Hepatocyte (in vitro differentiated cells): ENCODE measurements at regions not wholly inside any gene's neighbourhood (a gene's known extent, or its start where the extent isn't known, plus 50 kb on each side); places are given as distances from the start of the nearest gene placed in this dataset.
"Not testable (repeated sequence)": the region's sequence is repeated elsewhere in the genome, so short reads cannot be mapped to it uniquely, and the experiment has no call there.

Source experiments
- DNase-seq: peaks from one replicate; pipeline ENCODE4 v3.0.0-alpha.2; 2016; ENCODE audit warnings: low spot score
- H2AFZ ChIP-seq: fragments of 200-600 bp; sonication (generic); 2 replicates; pipeline ENCODE4 v1.6.0; 2016; ENCODE audit warnings: antibody characterized with exemption, mild to moderate bottlenecking
- H3K27ac ChIP-seq: fragments of 200-600 bp; sonication (generic); 2 replicates; pipeline ENCODE4 v1.5.1; 2016; ENCODE audit warnings: mild to moderate bottlenecking
- H3K27me3 ChIP-seq: fragments of 200-600 bp; sonication (generic); 2 replicates; pipeline ENCODE4 v1.6.1; 2016
- H3K36me3 ChIP-seq: fragments of 200-600 bp; sonication (generic); replicated peaks from 2 replicates; pipeline ENCODE4 v1.5.1; 2016; ENCODE audit warnings: low read depth; ENCODE audit not compliant: insufficient read depth
- H3K4me1 ChIP-seq: fragments of 200-600 bp; sonication (generic); 2 replicates; pipeline ENCODE4 v1.5.1; 2016; ENCODE audit warnings: mild to moderate bottlenecking, moderate library complexity; ENCODE audit not compliant: insufficient read depth
- H3K4me2 ChIP-seq: fragments of 200-600 bp; sonication (generic); 2 replicates; pipeline ENCODE4 v1.6.0; 2016
- H3K4me3 ChIP-seq: fragments of 200-600 bp; sonication (generic); 2 replicates; pipeline ENCODE4 v1.5.1; 2016; ENCODE audit warnings: mild to moderate bottlenecking
- H3K79me2 ChIP-seq: fragments of 200-600 bp; sonication (generic); 2 replicates; pipeline ENCODE4 v1.6.0; 2017; ENCODE audit warnings: mild to moderate bottlenecking
- H3K9me2 ChIP-seq: fragments of 200-600 bp; sonication (generic); replicated peaks from 2 replicates; pipeline ENCODE4 v1.6.0; 2017; ENCODE audit warnings: mild to moderate bottlenecking; ENCODE audit not compliant: insufficient read depth
- H3K9me3 ChIP-seq: fragments of 200-600 bp; sonication (generic); 2 replicates; pipeline ENCODE4 v1.5.1; 2016; ENCODE audit warnings: low read depth, mild to moderate bottlenecking
- H4K20me1 ChIP-seq: fragments of 200-600 bp; sonication (generic); 2 replicates; pipeline ENCODE4 v1.6.0; 2016; ENCODE audit warnings: mild to moderate bottlenecking; ENCODE audit not compliant: insufficient read depth, poor library complexity, severe bottlenecking
- EZH2 ChIP-seq: fragments of 200-600 bp; sonication (generic); IDR thresholded peaks from 2 replicates; pipeline ENCODE4 v1.6.1; 2016; ENCODE audit warnings: antibody characterized with exemption, mild to moderate bottlenecking, borderline replicate concordance
- EZH2phosphoT487 ChIP-seq: fragments of 200-600 bp; sonication (generic); IDR thresholded peaks from one replicate; pipeline ENCODE4 v1.6.1; 2018; ENCODE audit warnings: antibody characterized with exemption, mild to moderate bottlenecking, low read depth, moderate library complexity; ENCODE audit not compliant: unreplicated experiment, severe bottlenecking
- WGBS: methylation state at CpG from one replicate; pipeline ENCODE4 v1.1.6; 2016; ENCODE audit warnings: low lambda C conversion rate; ENCODE audit errors: missing lambda C conversion rate; 5-methylcytosine and 5-hydroxymethylcytosine counted together
- TF ChIP-seq, protein P1 (sequence below): fragments of 200-600 bp; sonication (generic); IDR thresholded peaks from 2 replicates; pipeline ENCODE4 v1.5.1; 2016; ENCODE audit warnings: antibody characterized with exemption, mild to moderate bottlenecking; ENCODE audit not compliant: poor library complexity

DNA sequence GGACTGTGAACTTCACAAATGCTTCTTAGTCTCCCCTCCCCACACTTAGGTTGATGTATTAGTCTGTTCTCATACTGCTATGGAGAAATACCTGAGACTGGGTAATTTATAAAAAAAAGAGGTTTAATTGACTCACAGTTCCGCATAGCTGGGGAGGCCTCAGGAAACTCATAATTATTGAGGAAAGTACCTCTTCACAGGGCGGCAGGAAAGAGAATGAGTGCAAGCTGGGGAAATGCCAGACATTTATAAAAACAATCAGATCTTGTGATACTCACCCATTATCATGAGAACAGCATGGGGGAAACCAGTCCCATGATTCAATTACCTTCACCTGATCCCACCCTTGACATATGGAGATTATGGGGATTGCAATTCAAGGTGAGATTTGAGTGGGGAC lies 178.8 kb downstream of the SLC38A4 start:
- no peaks in the 10 kb centered on the region for H3K27me3 ChIP-seq
- H3K4me3 ChIP-seq, result no peak overlapping the region
- no peak overlapping the region for H2AFZ ChIP-seq
- no peaks in the 10 kb centered on the region for H3K9me2 ChIP-seq
- no peaks in the 10 kb centered on the region for H3K4me1 ChIP-seq
- H3K9me3 ChIP-seq, result no peaks in the 10 kb centered on the region
- no peaks in the 10 kb centered on the region for H4K20me1 ChIP-seq
- WGBS, result 86% methylated on average over 2 of the region's 2 CpGs
- no peak overlapping the region for H3K27ac ChIP-seq
- no peaks in the 10 kb centered on the region for H3K36me3 ChIP-seq
- no peak for DNase-seq
- TF ChIP-seq EZH2phosphoT487 (no peak), EZH2 (no peak)
- TF ChIP-seq, protein P1, sequence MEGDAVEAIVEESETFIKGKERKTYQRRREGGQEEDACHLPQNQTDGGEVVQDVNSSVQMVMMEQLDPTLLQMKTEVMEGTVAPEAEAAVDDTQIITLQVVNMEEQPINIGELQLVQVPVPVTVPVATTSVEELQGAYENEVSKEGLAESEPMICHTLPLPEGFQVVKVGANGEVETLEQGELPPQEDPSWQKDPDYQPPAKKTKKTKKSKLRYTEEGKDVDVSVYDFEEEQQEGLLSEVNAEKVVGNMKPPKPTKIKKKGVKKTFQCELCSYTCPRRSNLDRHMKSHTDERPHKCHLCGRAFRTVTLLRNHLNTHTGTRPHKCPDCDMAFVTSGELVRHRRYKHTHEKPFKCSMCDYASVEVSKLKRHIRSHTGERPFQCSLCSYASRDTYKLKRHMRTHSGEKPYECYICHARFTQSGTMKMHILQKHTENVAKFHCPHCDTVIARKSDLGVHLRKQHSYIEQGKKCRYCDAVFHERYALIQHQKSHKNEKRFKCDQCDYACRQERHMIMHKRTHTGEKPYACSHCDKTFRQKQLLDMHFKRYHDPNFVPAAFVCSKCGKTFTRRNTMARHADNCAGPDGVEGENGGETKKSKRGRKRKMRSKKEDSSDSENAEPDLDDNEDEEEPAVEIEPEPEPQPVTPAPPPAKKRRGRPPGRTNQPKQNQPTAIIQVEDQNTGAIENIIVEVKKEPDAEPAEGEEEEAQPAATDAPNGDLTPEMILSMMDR, result no peak
- no peak overlapping the region for H3K4me2 ChIP-seq
- H3K79me2 ChIP-seq, result no peaks in the 10 kb centered on the region

DNA sequence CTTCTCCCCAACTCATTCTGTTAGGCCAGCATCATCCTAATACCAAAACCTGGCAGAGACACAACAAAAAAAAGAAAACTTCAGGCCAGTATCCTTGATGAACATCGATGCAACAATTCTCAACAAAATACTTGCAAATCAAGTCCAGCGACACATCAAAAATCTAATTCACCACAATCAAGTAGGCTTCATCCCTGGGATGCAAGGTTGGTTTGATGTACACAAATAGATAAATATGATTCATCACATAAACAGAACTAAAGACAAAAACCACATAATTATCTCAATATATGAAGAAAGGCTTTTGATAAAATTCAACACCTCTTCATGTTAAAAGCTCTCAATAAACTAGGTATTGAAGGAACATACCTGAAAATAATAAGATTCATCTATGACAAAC lies 184.1 kb downstream of the SLC38A4 start:
- H2AFZ ChIP-seq, H3K27ac ChIP-seq, H3K36me3 ChIP-seq, H3K79me2 ChIP-seq, H3K4me1 ChIP-seq, H3K4me3 ChIP-seq, H3K9me2 ChIP-seq, H4K20me1 ChIP-seq, DNase-seq, H3K4me2 ChIP-seq, H3K27me3 ChIP-seq, H3K9me3 ChIP-seq: not testable (repeated sequence)
- 99% methylated on average over 2 of the region's 2 CpGs for WGBS

DNA sequence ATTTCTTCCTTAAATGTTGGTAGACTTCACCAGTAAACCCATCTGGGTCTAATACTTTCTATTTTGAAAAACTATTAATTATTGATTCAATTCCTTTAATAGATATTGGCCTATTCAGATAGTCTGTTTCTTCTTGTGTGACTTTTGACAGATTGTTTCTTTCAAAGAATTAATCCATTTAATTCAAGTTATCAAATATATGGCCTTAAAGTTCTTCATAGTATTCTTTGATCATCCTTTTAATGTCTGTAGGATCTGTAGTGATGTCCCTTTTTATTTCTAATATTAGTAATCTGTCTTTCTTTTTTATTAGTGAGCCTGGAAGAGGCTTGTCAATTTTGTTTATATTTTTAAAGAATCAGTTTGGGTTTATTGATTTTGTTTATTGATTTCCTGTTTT lies 190.0 kb downstream of the SLC38A4 start:
- Histone ChIP-seq H3K9me2 (no peaks in the 10 kb centered on the region), H3K36me3 (no peaks in the 10 kb centered on the region), H3K9me3 (peaks cover 5% of the 10 kb centered on the region), H2AFZ (no peak overlapping the region), H3K27me3 (no peaks in the 10 kb centered on the region), H4K20me1 (no peaks in the 10 kb centered on the region), H3K4me2 (no peak overlapping the region), H3K79me2 (no peaks in the 10 kb centered on the region), H3K4me3 (no peak overlapping the region), H3K27ac (no peak overlapping the region), H3K4me1 (no peaks in the 10 kb centered on the region)
- TF ChIP-seq EZH2 (no peak), EZH2phosphoT487 (no peak)
- TF ChIP-seq, protein P1, result no peak
- DNase-seq, result no peak

DNA sequence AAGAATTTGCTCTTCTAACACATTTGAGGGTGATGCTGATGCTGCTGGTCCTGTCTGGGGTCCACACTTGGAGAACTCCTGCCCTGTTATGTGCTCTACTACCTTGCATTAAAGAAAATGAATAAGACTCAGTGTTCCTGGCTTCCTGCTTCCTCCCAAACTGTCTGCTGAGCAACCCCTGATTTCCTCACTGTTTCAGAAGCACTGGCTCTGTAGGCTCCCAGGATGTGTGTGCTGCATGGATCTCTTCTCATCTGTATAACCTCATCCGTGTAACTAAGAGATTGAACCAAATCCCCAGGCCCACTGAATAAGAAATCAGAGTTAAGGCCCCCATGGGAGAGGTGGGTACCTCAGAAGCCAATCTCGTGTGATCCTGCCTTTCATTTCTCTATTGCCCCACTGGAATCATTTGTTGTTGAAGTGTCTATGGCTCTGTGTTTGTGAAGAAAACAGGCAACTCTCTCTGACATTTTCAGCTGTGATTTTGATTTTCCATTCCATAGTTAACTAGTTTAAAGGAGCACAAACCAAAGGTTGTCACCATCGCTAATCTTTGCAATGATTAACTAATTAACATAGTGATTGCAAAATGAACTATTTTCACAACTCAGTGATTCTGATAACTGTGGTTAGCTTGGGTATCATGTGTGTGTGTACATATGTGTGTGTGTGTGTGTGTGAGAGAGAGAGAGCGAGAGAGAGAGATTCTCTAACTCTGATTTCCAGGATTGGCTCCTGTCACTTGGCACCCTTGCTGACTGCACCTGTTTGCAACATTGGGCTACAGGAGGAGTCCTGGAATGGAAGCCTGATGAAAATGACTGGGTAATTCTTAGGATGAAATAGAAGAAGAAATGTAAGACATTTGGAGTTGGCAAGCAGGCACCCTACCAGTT lies 196.2 kb downstream of the SLC38A4 start:
- Histone ChIP-seq H3K4me3 (no peak overlapping the region), H2AFZ (no peak overlapping the region), H3K36me3 (no peaks in the 10 kb centered on the region), H3K4me1 (no peaks in the 10 kb centered on the region), H3K9me2 (no peaks in the 10 kb centered on the region), H3K27ac (no peak overlapping the region), H4K20me1 (no peaks in the 10 kb centered on the region), H3K79me2 (no peaks in the 10 kb centered on the region), H3K27me3 (no peaks in the 10 kb centered on the region), H3K9me3 (no peaks in the 10 kb centered on the region), H3K4me2 (no peak overlapping the region)
- DNase-seq, result no peak
- WGBS, result 77% methylated on average over 4 of the region's 4 CpGs
- TF ChIP-seq EZH2, result no peak
- TF ChIP-seq, protein P1, result no peak
- TF ChIP-seq EZH2phosphoT487, result no peak
